OCI-LY3 (cell line): ENCODE measurements at regions not wholly inside any gene's neighbourhood (a gene's known extent, or its start where the extent isn't known, plus 50 kb on each side); places are given as distances from the start of the nearest gene placed in this dataset.

Source experiments
- EZH2phosphoT487 ChIP-seq: fragments of 200-600 bp; shearing (Covaris generic); IDR thresholded peaks from 2 replicates; pipeline ENCODE4 v1.6.1; 2018; ENCODE audit warnings: antibody characterized with exemption, mixed run types, low read depth
- TF ChIP-seq, protein P1 (sequence below): fragments of 200-600, 300-600 bp; sonication (generic); IDR thresholded peaks from 2 replicates; pipeline ENCODE4 v1.5.1; 2014; ENCODE audit warnings: antibody characterized with exemption, low read length, low read depth

DNA sequence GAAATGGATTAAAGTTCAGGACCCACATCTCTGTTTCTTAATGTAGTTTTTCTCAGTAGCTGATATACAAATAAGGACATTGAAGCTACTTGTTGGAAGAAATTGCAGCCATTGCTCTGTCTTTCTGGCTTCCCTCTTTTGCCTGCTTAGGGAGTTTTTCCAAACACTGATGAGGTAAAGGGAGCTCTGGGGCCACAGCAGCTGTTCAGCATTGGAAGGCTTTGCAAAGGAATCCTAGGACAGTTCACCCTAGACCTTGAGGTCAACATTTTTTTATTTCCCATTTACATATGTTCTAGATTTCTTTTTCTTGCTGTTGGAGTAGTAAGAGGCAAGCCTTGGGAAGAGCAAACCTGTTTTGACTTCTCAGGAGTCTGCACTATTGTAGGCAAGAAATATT lies 126.9 kb upstream of the PLPPR5 start:
- TF ChIP-seq, protein P1, sequence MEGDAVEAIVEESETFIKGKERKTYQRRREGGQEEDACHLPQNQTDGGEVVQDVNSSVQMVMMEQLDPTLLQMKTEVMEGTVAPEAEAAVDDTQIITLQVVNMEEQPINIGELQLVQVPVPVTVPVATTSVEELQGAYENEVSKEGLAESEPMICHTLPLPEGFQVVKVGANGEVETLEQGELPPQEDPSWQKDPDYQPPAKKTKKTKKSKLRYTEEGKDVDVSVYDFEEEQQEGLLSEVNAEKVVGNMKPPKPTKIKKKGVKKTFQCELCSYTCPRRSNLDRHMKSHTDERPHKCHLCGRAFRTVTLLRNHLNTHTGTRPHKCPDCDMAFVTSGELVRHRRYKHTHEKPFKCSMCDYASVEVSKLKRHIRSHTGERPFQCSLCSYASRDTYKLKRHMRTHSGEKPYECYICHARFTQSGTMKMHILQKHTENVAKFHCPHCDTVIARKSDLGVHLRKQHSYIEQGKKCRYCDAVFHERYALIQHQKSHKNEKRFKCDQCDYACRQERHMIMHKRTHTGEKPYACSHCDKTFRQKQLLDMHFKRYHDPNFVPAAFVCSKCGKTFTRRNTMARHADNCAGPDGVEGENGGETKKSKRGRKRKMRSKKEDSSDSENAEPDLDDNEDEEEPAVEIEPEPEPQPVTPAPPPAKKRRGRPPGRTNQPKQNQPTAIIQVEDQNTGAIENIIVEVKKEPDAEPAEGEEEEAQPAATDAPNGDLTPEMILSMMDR = no peak
- no peak for TF ChIP-seq EZH2phosphoT487
